GM12865 (cell line): ENCODE measurements at regions not wholly inside any gene's neighbourhood (a gene's known extent, or its start where the extent isn't known, plus 50 kb on each side); places are given as distances from the start of the nearest gene placed in this dataset.
A peak's percentile ranks its signal among the peaks of the same experiment; 100 is the strongest.

Experiments used
- DNase-seq: peaks from one replicate; pipeline ENCODE4 v3.0.0; 2010; ENCODE audit warnings: low read depth
- H3K4me3 ChIP-seq: 2 replicates; pipeline ENCODE4 v1.5.1; 2011; ENCODE audit warnings: mild to moderate bottlenecking, low read depth, low read length, control low read depth
- TF ChIP-seq, protein P1 (sequence below): IDR thresholded peaks from 2 replicates; pipeline ENCODE4 v1.5.1; 2011; ENCODE audit warnings: low read length, control low read depth, low read depth, inconsistent platforms; ENCODE audit not compliant: insufficient read depth; ENCODE audit errors: missing control alignments

- H3K4me3 ChIP-seq: no peak overlapping the region
- DNase-seq: no peak
- TF ChIP-seq, protein P1, sequence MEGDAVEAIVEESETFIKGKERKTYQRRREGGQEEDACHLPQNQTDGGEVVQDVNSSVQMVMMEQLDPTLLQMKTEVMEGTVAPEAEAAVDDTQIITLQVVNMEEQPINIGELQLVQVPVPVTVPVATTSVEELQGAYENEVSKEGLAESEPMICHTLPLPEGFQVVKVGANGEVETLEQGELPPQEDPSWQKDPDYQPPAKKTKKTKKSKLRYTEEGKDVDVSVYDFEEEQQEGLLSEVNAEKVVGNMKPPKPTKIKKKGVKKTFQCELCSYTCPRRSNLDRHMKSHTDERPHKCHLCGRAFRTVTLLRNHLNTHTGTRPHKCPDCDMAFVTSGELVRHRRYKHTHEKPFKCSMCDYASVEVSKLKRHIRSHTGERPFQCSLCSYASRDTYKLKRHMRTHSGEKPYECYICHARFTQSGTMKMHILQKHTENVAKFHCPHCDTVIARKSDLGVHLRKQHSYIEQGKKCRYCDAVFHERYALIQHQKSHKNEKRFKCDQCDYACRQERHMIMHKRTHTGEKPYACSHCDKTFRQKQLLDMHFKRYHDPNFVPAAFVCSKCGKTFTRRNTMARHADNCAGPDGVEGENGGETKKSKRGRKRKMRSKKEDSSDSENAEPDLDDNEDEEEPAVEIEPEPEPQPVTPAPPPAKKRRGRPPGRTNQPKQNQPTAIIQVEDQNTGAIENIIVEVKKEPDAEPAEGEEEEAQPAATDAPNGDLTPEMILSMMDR: no peak
Observed at GRCh38 chr14:46091819-46092218, 559.8 kb downstream of the RPL10L start.

- DNase-seq: no peak
- H3K4me3 ChIP-seq: no peak overlapping the region
- TF ChIP-seq, protein P1: no peak
Observed at GRCh38 chr14:46087604-46088003, 564.0 kb downstream of the RPL10L start.

- H3K4me3 ChIP-seq: no peak overlapping the region
- no peak for DNase-seq
- TF ChIP-seq, protein P1: no peak
Observed at GRCh38 chr14:46074061-46074460, 577.5 kb downstream of the RPL10L start.

DNA sequence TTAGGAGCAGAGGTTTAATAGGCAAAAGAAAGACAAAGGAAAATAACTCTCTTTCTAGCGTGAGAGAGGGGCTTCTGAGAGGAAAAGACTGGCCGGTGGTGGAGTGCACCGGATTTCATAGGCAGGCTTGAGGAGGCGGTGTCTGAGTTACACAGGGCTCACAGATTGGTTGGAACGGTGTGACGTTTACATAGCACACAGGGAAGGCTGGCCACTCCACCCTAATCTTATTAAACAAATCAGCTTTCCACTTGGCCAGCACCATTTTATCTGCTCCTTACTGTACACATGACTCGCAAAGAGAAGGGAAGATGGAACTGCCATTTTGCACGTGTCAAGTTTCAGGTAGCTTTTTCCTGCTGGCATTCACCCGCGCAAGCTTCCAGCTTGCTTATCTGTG, 587.7 kb downstream of the RPL10L start:
- no peak overlapping the region for H3K4me3 ChIP-seq
- TF ChIP-seq, protein P1: no peak
- no peak for DNase-seq

DNA sequence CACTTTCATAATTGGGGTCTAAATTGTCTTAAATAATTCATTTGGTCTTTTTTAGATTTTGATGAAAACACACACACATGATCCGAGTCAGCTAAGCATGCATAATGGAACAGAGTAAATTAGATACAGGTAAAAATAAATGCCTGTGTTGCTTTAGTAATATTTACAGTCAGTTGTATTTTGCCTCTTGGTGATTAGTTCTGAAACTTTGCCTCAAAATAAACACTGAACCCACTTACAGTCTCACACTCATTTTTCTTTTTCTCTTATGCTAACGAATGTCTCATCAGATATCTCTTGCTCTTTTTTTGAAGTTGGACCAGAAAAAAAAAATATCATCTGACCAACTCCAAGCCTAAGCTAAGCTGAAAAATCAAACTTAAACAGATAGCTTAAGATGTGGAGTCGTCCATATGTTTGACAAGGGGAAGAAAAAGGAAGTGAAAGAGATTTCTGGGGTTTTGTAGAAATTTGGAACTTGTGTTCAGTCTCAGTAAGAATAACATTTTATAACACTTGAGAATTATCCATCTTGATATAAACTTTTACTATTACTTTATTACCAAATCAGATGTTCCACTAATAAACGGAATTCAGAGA, 592.5 kb downstream of the RPL10L start:
- TF ChIP-seq, protein P1: no peak
- H3K4me3 ChIP-seq: no peak overlapping the region
- peak; percentile 11 for DNase-seq

DNA sequence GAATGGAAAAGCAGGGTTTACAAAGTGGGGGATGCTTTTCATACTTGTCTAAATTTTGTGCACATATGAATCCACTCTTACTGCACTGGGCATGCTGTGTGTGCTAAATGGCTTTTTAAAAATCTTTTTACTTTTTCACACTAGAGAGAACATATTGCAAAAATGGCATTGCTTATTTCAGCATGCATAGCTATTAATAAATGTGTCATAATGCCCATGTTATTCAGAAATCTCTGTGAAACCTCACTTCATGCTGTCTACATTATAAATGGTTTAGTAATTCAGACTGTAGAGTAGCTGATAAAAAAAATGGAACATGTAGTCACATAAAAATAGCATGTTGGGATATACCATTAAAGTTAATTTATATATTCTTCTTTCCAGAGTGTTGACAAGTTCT, 593.8 kb downstream of the RPL10L start:
- TF ChIP-seq, protein P1: no peak
- no peak overlapping the region for H3K4me3 ChIP-seq
- DNase-seq: no peak

GRCh38 chr14:46054526-46054925, 597.1 kb downstream of the RPL10L start:
- TF ChIP-seq, protein P1: no peak
- no peak for DNase-seq
- no peak overlapping the region for H3K4me3 ChIP-seq
